ENCODE measurements at regions not wholly inside any gene's neighbourhood (a gene's known extent, or its start where the extent isn't known, plus 50 kb on each side); places are given as distances from the start of the nearest gene placed in this dataset.

DNA sequence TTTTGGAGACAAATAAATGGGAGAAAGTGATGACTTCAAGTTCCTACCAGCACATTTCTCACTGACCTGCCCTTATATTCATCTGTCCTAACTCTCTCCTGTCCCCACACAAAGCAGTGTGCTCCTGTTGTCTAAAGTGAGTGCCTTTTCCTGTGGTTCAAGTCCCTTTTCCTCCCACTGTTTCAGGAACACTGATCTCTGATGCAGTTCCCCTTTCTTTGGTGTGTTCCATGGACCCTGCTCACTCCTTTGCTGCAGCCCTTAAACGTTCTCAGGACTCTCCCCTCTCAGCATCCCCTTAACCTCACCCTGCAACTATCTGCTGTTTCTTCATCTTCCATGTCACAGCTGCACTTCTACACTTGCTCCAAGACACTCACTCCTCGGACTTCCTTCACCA is 195.8 kb upstream of the ETV3 start:
- TF ChIP-seq, protein P1, sequence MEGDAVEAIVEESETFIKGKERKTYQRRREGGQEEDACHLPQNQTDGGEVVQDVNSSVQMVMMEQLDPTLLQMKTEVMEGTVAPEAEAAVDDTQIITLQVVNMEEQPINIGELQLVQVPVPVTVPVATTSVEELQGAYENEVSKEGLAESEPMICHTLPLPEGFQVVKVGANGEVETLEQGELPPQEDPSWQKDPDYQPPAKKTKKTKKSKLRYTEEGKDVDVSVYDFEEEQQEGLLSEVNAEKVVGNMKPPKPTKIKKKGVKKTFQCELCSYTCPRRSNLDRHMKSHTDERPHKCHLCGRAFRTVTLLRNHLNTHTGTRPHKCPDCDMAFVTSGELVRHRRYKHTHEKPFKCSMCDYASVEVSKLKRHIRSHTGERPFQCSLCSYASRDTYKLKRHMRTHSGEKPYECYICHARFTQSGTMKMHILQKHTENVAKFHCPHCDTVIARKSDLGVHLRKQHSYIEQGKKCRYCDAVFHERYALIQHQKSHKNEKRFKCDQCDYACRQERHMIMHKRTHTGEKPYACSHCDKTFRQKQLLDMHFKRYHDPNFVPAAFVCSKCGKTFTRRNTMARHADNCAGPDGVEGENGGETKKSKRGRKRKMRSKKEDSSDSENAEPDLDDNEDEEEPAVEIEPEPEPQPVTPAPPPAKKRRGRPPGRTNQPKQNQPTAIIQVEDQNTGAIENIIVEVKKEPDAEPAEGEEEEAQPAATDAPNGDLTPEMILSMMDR (IDR thresholded peaks at IDR 0.05 in 4 of 5, conservative IDR thresholded peaks at IDR 0.05 in 1 of 5), result no peak
- TF ChIP-seq POLR2A (IDR thresholded peaks at IDR 0.05), result no peak

Data from gastrocnemius medialis (tissue), 4 donors.